Fibroblast of skin of scalp (primary cell): ENCODE measurements at regions not wholly inside any gene's neighbourhood (a gene's known extent, or its start where the extent isn't known, plus 50 kb on each side); places are given as distances from the start of the nearest gene placed in this dataset.
A peak's percentile ranks its signal among the peaks of the same experiment; 100 is the strongest.

Source experiments
- DNase-seq: peaks from one replicate; pipeline ENCODE4 v3.0.0-alpha.2; 2013

DNA sequence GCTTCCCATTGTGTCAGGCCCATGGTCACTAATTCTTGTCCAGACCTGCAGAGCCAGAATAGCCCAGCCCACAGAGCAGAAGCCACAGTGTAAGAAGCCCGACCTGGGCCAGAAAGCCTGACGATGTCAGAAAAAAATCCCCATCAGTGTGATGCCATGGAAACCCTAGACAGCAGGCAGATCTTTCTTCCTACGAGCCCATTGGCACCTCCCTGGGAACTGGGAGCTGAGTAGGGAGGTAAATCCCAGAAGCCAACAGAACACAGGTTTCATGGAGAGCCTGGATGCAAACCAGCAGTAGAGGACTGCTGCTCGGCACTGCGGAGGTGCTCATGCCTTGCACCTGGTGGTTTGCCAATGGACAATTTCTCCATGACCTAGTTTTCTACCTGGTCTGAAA is 82.2 kb upstream of the SLC22A16 start:
- no peak for DNase-seq

- DNase-seq = no peak
These were observed 80.8 kb upstream of the SLC22A16 start for GRCh38 chr6:110557199-110557598.

GRCh38 chr6:110556317-110557110 is 80.1 kb upstream of the SLC22A16 start:
- no peak for DNase-seq

- DNase-seq = no peak
These were observed 78.6 kb upstream of the SLC22A16 start for GRCh38 chr6:110554966-110555460.

DNA sequence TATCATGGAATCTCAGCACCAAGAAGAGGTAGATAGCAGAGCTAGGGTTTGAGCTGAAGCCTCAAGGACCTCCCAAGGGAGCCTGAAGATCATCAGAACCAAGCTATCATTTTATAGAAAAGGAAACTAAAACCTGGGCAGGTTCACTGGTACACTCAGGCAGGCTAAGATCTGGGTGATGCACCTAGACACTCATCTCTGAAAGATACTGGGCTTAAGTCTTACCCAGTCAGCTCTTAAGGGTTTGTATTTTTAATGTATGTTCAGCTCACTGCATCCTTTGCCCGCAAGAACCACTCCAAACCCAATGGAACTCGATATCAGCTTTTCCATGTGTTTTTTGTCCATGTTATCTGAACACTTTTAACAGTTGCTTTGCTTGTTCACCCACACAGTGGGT is 78.0 kb upstream of the SLC22A16 start:
- no peak for DNase-seq

DNA sequence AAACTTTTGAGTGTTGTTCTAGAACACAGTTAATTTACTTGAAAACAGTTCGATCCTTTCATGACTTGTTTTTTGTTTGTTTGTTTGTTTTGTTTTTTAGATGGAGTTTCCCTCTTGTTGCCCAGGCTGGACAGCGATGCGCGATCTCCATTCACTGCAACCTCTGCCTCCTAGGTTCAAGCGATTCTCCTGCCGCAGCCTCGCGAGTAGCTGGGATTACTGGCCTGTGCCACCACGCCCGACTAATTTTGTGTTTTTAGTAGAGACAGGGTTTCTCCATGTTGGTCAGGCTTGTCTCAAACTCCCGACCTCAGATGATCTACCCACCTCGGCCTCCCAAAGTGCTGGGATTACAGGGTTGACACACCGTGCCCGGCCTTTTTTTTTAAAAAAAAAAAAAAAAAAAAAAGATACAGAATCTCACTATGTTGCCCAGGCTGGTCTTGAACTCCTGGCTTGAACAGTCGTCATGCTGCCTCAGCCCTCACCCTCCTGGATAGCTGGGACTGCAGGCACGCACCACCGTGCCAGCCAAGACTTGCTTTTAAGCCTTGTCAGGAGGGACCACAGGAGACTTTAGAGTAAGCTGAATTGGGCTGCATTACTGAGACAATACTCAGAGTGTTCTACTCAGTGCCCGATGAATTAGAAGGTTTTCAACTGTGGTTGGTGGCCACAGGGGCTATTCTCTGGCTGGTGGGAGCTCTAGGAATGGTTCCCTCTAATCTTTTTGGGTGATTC is 76.7 kb upstream of the SLC22A16 start:
- DNase-seq = no peak

DNA sequence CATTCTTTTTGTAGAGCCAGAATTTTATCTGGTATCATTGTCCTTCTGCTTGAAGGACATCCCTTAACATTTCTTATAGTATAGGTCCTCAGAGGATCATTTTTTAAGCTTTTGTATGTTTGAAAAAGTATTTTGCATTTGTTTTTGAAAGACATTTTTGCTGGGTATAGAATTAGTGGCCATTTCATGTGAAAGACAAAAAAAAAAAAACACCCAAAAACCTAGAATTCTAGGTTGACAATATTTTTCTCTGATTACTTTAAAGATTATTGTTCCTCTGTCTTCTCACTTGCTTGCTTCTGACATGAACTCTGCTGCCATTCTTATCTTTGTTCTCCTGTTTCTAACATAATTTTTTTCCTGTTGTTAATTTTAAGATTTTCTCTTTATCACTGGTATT is 75.7 kb upstream of the SLC22A16 start:
- no peak for DNase-seq

GRCh38 chr6:110551088-110551487 is 74.7 kb upstream of the SLC22A16 start:
- no peak for DNase-seq

DNA sequence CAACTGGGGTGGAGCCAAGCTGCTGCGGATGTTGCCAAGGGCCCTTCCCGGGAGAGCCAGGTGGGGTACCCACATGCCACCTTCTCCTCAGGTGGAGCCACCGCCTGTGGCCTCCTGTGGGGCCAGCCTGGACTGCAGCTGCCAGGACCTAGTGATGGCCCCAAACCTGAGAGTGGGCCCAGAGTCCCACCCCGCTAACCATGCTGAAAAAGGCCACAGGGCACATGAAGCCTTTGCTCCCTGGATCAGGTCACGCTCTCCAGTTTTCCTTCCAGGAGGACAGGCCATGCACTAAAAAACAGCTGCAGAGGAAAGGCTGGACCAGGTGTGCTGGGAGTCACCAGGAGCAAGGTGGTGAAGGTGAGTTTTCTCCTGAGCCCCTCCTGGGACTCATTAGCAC is 73.9 kb upstream of the SLC22A16 start:
- no peak for DNase-seq

DNA sequence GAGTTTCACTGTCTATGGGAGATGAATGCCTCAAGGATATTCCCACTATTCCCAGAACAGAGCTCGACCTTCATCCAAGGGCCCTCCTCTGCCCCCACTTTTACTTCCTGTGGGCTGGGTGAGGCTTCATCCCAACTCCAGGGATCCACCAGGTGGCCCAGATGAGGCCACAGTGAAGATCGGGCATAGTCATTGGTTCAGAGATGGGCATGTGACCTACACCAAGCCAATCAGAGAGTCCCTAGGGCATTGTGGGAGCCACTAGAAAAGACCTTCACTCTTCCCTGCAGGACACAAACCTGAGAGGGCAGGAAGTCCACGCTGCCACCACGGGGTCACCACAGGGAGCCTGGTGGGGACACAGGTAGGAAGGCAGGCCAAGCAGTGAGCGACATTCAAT is 72.9 kb upstream of the SLC22A16 start:
- no peak for DNase-seq

- no peak for DNase-seq
These were observed 71.9 kb upstream of the SLC22A16 start for GRCh38 chr6:110548110-110548847.

- DNase-seq = peak; percentile 72
These were observed 71.0 kb upstream of the SLC22A16 start for GRCh38 chr6:110547266-110547964.

DNA sequence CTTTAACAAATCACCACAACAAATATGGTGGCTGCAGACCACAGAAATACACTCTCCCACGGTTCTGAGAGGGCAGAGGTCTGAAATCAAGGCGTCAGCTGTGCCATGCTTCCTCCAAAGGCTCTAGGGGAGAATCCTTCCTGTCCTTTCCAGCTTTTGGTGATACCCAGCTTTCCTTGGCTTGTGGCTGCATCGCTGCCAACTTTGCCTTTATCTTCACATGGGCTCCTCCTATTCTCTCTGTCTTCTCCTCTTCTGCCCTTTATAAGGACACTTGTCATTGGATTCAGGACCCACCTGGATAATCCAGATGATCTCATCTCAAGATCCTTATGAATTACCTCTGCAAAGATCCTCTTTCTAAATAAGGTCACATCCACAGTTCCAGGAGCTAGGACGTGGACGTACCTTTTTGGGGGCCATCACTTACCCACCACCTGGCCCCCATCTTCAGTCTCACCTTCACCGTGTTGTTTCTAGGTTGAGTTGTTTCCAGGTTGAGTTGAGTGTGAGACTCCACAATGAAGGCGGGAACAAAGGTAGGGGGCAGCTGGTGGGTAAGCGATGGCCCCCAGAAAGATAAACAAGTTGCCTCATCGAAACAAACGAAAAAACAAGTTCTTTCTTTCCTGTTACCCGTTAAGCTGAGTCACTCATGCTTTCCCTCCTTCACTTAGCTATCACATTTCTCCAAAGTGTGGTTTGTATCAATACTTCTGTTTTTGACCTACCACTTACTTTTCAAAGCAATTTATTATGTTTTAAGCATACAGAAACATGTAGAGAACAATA is 68.9 kb upstream of the SLC22A16 start:
- DNase-seq = no peak

- no peak for DNase-seq
These were observed 68.1 kb upstream of the SLC22A16 start for GRCh38 chr6:110544472-110544871.

GRCh38 chr6:110543106-110543505 is 66.7 kb upstream of the SLC22A16 start:
- no peak for DNase-seq

GRCh38 chr6:110542311-110543024 is 66.1 kb upstream of the SLC22A16 start:
- no peak for DNase-seq

GRCh38 chr6:110541701-110542309 is 65.4 kb upstream of the SLC22A16 start:
- DNase-seq = peak; percentile 56

DNA sequence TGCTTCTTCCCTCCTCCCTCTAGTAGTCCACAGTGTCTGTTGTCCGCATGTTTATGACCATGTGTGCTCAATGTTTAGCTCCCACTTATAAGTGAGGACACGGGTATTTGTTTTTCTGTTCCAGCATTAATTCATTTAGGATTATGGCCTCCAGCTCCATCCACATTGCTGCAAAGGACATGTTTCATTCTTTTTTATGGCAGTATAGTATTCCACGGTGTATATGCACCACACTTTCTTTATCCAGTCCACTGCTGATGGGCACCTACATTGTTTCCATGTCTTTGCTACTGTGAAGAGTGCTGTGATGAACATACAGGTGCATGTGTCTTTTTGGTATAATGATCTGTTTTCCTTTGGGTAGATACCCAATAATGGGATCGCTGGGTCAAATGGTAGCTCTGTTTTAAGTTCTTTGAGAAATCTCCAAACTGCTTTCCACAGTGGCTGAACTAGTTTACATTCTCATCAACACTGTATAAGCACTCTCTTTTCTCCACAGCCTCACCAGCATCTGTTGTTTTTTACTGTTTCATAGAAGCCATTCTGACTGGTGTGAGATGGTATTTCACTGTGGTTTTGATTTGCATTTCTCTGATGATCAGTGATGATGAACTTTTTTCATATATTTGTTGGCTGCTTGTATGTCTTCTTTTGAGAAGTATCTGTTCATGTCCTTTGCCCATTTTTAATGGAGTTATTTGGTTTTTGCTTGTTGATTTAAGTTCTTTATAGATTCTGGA is 63.0 kb upstream of the SLC22A16 start:
- peak; percentile 31 for DNase-seq

DNA sequence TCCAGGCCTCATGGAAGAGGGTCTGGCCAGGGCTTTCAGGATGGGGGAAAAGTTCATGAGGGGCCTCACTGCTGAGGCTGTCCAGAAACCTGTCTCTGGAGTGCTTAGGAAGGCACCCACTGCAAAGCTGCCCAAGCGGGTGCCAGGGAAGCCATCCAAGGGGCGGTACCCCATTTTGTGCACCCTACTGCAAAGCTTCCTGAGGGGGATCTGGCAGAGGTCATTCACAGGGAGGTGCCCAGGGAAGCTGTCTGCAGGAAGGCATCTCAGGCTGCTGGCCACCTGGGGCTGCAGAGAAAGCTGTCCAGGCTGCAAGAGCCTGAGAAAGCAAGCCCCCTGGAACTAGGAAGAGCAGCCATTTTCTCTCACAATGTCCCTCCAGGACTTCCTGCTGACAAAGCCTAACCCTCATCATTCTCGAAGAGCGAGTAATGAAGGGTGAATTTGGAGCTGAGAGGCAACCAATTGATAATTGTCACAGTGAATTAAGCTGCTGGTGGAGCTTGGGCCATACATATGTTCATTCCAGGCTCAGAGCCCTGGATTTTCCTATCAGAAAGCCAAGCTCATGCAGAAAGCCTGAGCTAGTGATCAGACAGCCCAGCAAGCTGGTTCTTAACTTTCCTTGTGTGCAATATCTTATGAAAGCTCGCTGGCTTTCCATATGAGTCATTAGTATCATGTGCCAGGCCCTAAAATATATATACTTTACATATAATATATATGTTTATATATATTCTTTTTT is 62.2 kb upstream of the SLC22A16 start:
- DNase-seq = no peak
